22Rv1 (cell line): ENCODE measurements at regions not wholly inside any gene's neighbourhood (a gene's known extent, or its start where the extent isn't known, plus 50 kb on each side); places are given as distances from the start of the nearest gene placed in this dataset.
"Not testable (repeated sequence)": the region's sequence is repeated elsewhere in the genome, so short reads cannot be mapped to it uniquely, and the experiment has no call there.

Source experiments
- CTCF ChIP-seq: fragments of 450-650 bp; IDR thresholded peaks from 2 replicates; pipeline ENCODE4 v1.5.1; 2017; ENCODE audit warnings: mild to moderate bottlenecking
- ZFX ChIP-seq: fragments of 450-650 bp; IDR thresholded peaks from 2 replicates; pipeline ENCODE4 v1.6.1; 2017; ENCODE audit warnings: antibody characterized with exemption, borderline replicate concordance

- not testable (repeated sequence) for TF ChIP-seq CTCF, ZFX
These were observed 4217.3 kb upstream of the OR11H1 start for GRCh38 chr22:11310647-11311046.
